ENCODE measurements at regions not wholly inside any gene's neighbourhood (a gene's known extent, or its start where the extent isn't known, plus 50 kb on each side); places are given as distances from the start of the nearest gene placed in this dataset.
"Not testable (repeated sequence)": the region's sequence is repeated elsewhere in the genome, so short reads cannot be mapped to it uniquely, and the experiment has no call there.

- DNase-seq, result not testable (repeated sequence)
Measured at GRCh38 chr4:142897518-142897917, 51.4 kb upstream of the INPP4B start.

DNA sequence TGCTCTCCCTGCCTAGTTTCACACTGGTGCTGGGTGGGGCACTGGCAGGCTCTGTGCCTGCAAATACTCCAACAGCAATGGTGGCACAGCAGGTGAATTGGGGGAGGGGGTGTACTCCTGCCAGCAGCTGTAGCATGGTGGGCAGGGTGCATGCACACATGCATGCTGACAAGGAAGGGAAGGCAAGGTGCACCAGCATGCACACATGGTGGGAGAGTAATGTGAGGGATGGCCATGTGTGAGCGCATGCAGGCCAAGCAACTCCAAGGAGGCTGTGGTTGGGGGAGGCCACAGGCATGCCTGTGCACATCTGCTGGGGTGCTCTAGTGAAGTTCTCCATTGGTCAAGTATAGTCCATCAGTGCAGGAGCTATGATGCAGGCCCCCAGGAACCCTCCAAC, 54.5 kb upstream of the INPP4B start:
- no peak for DNase-seq

GRCh38 chr4:142901166-142901662, 55.1 kb upstream of the INPP4B start:
- no peak for DNase-seq

GRCh38 chr4:142903617-142904016, 57.5 kb upstream of the INPP4B start:
- DNase-seq, result not testable (repeated sequence)

GRCh38 chr4:142909908-142910307, 63.8 kb upstream of the INPP4B start:
- no peak for DNase-seq

GRCh38 chr4:142913034-142913433, 66.9 kb upstream of the INPP4B start:
- DNase-seq, result no peak

GRCh38 chr4:142913461-142914030, 67.4 kb upstream of the INPP4B start:
- no peak for DNase-seq

DNA sequence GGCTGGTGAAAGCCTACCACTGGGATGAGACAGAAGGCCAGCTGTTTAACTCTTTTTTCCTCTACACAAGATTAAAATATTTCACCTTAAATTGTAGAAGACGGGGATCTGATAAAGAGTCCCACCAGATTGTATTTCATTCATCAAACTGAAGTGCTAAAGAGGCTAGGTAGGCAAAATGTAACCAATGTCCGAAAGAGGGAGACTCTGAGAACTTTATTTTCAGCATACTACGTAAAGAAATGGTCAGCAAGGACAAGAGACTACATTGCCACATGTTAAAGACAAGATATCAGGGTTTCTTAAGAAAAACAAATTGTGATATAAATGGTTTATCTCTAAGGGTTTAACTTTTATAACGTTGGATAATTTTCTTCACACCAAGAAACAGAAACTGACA, 71.6 kb upstream of the INPP4B start:
- no peak for DNase-seq

- DNase-seq, result no peak
Measured at GRCh38 chr4:142922720-142923119, 76.6 kb upstream of the INPP4B start.

- no peak for DNase-seq
Measured at GRCh38 chr4:142923619-142924018, 77.5 kb upstream of the INPP4B start.

DNA sequence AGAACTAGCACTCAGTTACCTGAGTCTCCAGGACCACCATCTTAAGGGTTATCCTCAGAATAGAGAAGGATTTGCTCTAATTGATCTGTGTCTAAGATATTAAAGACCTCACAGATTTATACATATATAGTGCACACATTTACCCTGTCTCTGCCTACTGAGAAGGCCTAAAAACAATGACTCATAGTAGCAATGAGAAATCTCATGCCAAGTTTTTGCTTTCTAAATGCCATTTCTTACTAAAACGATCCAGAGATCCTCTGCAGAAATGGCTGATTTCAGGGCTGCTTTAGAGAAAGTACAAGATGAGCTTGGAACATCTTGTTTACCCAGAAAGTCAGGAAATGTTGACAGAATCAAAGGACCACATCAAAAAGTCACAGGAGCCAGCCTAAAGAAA, 79.1 kb upstream of the INPP4B start:
- DNase-seq, result no peak

- DNase-seq, result no peak
Measured at GRCh38 chr4:142927721-142928120, 81.6 kb upstream of the INPP4B start.

- no peak for DNase-seq
Measured at GRCh38 chr4:142929526-142929925, 83.4 kb upstream of the INPP4B start.

- no peak for DNase-seq
Measured at GRCh38 chr4:142933207-142933606, 87.1 kb upstream of the INPP4B start.

DNA sequence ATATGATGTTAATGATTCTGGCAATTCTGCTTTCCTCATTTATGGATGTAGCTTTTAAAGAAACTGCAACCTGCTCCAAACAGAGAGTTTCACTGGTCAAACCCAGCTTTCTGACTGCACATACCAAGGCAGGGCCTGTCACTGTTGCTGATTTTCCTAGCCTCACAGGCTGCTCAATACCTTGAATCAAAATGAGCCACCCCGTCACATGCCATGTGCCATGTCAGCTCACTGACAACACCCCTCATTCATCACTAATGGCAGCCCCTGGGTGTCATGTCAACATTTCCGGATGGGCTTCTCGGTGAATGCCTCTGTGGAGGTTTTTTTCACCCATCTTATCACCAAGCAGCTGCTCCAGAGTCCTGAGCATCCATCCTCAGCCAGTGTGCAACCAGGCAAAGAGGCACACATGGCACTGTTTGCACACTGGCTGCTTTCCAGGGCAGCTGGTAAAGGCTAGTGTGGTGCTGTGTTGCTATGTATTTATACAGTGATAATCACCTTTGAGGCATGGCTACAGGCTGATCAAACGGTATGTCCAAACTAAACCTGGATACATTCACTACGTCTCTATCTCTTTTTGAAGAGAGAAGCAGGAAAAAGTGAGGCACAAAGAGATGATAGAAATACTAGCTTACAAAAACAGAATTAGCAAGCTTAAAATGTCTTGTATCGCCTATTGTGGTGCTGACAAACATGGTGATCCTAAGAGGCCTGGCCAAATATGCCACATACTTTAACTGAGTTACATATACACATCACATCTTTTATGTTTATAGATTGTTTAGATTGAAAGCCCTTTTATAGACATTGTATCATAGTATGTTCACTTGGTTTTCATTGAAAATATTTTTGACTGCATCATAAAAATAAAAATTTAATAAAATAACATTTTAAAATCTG, 94.6 kb upstream of the INPP4B start:
- DNase-seq, result no peak

- no peak for DNase-seq
Measured at GRCh38 chr4:142944565-142944964, 98.5 kb upstream of the INPP4B start.

- DNase-seq, result no peak
Measured at GRCh38 chr4:142952821-142953580, 106.9 kb upstream of the INPP4B start.

GRCh38 chr4:142954415-142954814, 108.3 kb upstream of the INPP4B start:
- no peak for DNase-seq

DNA sequence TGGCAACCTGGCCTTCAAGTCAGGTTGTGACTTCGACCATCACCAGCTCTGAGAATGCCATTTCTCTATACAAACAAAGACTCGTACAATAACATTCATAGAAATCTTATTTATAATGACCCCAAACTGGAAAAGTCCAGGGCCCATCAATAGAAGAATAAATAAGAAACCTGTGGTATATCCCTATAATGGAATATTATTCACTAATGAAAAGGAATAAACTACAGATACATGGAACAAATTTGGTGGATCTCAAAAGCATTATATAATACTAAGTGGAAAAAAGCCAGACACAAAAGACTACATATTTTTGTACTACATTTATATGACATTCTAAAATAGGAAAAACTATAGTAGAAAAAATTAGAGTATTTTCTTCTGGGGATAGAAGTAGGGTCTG, 109.4 kb upstream of the INPP4B start:
- no peak for DNase-seq

- DNase-seq, result no peak
Measured at GRCh38 chr4:142959173-142959572, 113.1 kb upstream of the INPP4B start.

DNA sequence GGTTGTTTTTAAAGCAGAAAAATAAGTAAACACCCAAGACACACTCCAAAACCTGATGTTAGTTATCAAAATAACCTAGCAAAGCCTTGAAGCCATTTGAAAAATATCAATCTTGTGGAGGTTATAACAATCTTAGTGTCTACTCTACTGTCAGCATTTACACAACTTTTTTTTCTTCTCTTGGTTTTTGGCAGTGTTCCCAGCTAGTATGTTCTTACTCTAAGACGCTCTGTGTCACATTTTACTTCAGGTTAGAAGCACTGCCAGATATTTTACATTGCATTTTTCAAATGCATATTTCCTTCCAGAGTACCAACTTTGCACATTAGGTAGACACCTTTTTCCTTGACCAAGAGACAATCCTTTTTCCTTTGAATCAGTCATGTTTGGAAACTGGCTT, 114.0 kb upstream of the INPP4B start:
- DNase-seq, result no peak

GRCh38 chr4:142960867-142961644, 115.0 kb upstream of the INPP4B start:
- DNase-seq, result no peak

- peak; percentile 23 for DNase-seq
Measured at GRCh38 chr4:142961866-142962265, 115.8 kb upstream of the INPP4B start.

All from hematopoietic multipotent progenitor cell treated with erythropoietin and hydrocortisone succinate and interleukin-3 and kit ligand, for 8 days (in vitro differentiated cells).